GM19438 (cell line): ENCODE measurements at regions not wholly inside any gene's neighbourhood (a gene's known extent, or its start where the extent isn't known, plus 50 kb on each side); places are given as distances from the start of the nearest gene placed in this dataset.

Source experiments
- ATAC-seq: cut with Tn5 transposase; IDR thresholded peaks from one replicate; pipeline ENCODE4 v1.9.1; 2021; ENCODE audit warnings: low read depth; ENCODE audit not compliant: unreplicated experiment

DNA sequence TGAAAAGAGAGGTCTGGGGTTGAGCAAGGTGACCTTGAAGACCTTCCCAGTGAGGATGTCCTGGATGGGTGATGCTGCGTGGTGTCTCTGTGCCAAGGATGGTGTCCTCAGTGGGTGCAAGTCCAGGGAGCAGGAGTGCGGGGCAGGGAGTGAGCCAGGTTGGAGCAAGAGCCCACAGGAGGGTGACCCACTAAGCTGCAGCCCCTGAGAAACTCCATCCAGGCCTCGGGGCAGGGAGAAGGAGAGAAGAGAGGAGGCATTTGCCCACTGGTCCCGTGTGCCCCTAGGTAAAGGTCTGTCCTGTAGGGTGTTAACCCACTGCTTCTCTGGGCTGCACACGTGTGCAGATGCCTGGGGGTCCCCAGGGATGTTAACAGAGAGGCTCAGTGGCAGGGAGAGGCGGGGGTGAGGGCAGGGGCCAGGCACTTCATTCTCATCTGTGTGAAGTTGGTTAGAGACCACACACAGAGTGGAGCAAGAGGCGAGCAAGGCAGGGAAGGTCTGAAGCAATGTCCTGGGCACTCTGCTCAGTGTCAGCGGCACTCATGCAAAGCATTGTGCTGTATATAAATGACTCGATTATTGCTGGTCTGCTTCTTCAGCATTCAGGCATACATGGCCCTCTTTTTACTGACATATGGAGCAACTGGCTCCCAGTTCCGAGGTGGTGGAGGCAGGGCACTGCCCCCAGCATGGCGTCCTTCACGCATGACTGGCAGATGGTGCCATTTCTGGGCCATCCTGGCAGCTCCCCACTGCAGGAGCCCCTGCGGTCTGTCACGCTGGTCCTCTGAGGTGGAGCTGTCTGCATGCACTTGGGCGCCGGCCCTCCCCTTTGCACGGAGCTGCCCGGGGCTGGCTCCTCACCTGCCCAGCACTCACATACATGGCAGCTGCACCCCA lies 117.2 kb upstream of the HS6ST1 start:
- no peak for ATAC-seq

DNA sequence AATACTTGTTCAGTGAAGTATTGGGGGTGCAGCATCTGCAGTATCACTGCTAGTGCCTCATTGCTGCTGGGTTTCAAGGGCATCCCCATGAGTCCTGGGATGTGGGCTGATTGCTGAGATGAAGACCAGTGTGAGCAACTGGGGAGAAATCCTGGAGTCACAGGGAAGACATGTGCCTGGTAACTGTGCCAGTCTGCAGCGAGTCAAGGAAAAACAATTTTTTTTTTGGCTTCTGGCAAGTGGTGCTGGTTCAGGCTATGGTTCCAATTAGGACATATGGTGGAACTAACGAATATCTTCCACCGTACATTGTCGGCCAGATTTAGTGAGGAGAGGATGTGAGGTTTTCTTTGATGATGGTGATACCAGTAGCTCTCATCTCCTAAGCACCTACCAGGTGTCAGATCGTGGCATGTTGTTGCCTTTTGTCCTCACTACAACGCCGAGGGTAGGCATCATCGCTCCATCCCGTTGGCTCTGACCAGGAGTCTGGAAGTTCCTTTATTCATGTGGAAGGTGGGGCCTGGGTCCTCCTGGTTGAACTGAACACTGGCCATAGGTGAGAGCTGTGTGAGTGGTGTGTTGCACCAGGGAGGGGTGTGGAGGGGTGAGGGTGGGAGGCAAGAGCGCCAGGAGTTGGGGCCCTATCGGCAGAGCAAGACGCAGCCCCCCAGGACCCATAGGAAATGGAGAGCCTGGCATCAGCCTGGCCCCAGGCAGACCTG lies 118.0 kb upstream of the HS6ST1 start:
- ATAC-seq: no peak

DNA sequence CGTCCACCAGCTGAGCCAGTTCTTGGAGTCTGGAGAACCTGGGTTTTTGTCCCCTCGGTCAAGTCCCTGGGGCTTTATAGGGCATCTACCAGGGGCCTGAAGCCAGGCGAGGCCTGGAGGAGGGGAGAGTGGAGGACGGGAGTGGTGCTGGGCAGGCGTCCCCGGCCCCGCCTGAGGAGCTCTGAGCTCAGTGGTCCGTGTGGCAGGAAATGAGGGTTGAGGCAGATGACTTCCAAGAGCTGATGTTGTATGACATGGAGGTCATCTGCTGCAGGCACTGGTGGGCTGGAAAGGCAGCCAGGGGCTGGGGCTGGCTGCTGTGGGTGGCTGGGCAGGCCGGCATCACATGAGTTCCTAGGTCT lies 118.5 kb upstream of the HS6ST1 start:
- ATAC-seq: no peak

DNA sequence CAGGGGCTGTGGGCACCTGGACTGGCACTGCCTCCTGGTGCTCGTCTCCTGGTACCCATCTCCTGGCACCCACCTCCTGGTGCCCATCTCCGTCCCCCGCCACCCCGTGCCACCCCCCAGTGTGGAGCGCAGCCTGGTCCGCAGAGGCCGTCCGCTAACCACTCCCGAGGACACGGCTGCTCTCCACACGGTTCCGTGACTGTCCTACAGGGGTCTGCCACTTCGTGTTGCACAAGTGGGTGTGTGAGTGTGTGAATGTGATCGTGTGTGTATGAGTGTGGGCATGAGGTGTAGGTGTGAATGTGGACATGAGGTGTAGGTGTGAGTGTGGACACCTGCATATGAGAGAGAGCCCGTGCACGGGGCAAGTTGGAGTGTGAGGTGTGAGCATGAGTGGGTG lies 119.4 kb upstream of the HS6ST1 start:
- no peak for ATAC-seq

DNA sequence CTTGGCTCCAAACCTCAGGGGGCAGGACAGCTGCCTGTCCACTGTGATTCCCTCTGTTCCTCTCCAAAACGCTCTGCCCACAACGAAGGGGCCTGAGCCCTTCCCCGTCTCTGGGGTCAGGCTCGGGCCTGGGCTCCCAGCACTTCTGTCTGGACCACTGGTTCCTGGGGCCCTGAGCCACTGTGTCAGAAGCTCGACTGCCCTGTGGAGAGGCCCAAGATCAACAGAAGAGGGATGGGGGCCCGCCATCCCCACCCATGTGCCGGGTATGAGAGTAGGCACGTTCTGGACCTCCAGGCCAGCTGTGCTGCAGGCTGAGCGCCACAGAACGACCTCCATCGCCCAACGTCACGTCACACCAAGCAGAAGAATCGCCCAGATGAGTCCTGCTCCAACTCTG lies 119.9 kb upstream of the HS6ST1 start:
- no peak for ATAC-seq

DNA sequence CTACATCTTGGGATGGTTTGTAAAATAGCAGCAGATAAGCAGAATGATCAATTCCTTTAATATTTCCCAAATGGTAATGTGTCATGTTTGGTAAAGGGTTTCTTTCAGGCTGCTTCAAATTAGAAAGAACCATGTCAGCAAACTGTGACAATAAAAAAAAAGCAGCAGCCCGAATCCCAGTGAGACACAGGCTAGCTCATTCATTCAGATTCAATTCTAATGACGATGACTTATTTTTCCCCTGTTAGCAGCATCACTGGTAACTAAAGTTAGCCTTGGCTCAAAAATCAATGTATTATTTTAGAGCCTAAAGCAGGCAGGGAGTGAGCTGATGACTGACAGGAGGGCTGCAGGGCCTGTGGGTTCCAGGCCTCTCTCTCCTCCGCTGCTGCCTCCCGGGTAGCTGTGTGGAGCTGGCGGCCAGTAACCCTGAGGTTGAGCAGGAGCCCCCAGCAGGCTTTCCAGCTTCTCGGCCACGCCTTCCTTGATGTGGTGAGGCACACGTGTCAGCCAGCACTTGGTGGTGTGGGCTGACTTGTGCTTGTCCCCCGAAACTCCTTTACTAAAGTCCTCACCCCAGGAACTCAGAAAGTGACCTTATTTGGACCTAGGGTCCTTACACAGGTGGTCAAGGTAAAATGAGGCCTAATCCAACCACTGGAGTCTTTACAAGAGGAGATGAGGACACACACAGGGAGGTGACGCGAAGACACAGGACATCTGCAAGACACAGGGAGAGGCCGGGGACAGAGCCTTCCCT lies 120.5 kb upstream of the HS6ST1 start:
- ATAC-seq: no peak

DNA sequence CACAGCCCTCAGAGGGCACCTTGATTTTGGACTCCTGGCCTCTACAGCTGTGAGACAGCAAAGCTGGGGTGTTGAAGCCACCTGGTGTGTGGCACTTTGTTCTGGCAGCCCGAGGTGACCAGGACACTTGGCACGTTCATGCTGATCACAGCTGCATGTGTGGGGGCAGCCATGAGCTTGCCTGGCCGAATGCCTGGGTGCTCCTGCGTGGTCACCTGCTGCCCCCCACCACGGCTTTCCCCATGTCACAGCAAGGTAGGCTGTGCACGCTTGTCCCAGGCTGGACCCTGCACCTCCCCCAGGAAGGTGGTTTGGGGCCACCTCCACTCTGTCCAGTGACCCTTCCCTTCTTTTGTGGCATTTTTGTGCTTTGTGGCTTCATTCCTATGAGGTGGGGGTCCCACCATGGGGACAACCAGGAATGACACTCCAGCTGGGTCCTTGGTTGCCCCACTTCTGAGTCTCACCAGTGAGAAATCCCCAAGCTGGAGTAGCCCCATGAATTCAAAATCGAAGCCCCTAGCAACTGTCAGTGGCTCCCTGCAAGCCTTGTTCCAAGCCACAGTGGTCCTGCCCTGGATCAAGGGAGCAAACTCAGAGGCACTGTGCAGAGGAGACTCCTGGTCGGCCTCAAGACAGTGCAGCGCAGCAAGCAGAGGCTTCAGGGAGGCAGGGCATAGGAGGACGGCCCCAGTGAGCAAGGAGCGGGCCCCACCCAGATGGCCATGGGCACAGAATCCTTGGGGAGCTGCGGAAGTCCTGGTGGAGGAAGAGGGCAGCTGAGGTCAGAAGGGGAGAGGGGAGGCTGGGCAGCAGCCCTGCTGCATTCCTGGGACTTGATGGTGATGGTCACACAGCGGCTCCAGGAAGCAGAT lies 121.4 kb upstream of the HS6ST1 start:
- no peak for ATAC-seq

DNA sequence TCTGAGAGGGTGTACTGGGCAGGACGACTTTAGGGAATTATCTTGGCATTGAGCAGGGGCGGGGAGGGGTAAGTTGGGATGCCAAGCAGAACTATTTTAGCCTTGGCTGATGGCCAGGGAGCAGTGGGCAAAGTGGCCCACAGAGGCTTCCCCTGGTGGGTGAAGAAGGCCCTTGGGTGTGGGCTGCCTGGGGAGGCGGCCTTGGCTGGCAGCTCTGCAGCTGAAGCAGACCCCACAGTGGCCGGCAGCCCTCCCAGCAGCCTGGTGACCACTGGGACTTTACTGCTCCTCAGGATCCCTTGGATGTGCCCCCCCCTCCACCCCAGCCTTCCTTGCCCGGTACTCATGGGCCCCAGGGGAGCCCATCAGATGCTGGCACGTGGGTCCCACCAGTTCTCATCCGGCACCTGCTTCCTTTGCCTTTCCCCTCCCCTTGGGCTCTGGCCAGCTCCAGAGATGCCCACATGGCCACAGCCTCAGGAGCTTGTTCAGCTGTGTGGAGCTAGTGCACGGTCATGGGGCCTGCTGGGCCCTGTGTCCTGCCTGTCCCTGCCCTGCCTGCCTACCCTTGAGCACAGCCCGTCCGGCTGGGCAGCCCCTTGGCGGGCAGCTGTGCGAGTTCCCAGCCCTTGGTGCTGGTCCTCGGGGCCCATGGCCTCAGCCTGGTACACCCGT lies 122.1 kb upstream of the HS6ST1 start:
- no peak for ATAC-seq

DNA sequence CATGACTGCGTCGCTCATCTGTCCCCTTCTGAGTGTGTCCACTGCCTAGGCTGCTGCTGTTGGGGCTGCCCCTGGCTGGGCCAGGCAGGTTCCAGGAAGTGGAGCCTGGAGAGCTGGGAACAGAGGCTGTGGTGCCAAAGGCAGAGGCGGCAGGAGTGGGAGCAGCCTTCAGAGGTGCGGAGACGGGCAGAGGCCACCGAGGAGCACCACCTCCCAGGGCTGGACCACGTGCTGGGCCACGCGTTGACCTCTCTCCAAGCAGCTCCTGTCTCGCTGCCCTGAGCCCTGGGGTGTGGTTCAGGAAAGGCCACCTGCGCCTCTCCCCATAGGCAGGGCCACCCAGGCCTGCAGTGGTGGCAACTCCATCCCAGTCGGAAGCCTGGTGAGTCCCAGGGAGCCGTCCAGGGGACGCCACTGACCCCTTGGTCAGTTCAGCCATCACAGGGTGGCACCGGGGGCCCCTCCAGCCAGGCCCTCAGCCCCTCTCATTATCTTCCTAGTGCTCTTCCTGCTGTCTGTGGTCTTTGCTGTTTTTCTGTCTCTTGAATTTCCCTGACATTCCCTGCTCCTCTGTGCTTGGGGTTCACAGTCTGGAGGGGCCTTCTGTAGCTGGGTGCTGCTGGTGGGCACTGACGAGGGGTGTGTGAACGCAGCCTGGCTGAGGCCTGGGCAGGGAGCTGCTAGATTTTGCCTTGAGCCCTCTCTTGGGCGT lies 122.8 kb upstream of the HS6ST1 start:
- no peak for ATAC-seq

DNA sequence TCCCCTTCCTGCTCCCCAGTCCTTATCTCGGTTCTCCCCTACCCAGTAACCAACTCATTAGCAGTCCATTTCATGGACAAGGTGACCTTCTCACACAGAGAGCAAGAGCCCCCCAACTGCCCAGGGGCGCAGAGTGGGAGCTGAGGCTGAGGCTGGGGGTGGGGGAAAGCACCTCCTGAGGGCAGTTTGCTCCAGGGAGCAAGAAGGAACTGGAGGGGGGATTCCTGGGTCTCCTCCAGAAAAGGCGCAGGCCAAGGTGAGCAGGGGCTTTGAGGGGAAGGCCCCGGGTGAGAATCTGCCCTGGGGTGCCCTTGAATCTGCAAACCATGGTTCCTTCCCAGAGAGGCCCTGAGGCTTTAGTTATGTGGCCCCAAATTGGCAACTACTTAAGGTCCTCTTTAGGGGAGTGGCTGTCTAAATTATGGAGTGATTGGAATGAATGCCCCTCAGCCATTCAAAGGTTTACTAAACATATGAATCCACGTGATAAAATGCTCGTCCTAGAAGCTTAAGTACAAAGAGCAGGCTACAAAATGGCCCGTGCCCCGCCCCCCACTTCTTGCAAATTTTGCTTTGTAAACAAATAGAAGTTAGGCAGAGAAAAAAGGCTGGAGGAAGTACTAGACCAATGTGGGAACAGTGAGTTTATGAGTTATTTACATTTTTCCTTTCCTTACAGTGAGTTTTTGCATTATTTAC lies 123.5 kb upstream of the HS6ST1 start:
- no peak for ATAC-seq

DNA sequence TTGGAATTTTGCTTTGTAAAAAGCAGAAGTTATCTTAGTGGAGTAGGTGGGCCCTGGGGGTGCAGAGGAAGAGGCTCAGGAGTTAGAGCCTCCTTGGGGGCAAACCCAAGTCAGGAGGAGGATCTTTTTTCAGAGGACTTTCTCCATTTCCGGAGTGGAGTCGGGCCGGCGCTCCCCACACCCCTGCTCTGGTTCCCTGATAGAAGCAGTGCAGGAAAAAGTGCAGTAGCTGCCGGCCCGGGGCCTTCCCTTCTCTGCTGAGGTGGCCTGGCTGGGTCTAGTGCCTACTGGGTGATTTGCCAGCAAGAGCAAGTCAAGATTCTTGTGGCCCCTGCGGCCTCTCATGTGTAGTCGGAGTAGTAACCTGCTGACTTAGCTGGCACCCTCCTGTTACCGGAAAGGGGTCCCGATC lies 124.2 kb upstream of the HS6ST1 start:
- no peak for ATAC-seq

DNA sequence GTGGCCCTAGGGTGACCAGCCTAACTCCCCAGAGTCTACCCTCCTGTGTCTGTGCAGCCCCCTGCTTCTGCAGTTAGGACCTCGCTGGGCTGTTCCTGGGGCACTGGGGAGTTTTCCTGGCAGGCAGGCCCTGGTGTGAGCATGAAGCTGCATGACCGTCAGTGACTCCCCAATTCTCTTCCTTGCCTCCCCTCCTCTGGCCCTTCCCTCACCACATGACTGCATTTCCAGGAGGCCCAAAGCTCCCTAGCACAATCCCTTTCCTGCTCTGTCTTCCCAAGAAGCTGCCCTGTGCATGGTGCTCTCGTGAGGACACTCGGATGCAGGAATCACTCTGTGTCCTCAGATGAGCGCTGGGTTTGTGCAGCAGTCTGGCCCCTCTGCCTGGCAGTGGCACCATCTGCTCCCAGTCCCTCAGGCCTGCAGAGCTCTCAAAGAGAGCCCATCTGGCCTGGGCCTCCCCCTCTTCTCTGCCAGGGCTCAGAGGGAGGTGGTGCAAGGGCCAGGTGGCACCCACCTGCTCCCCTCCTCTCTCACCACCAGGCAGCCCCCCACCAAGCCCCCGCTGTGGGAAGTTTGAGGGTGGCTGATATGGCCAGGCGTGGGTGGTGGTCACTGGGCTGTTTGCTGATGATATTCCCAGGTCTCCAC lies 125.6 kb upstream of the HS6ST1 start:
- ATAC-seq: no peak

DNA sequence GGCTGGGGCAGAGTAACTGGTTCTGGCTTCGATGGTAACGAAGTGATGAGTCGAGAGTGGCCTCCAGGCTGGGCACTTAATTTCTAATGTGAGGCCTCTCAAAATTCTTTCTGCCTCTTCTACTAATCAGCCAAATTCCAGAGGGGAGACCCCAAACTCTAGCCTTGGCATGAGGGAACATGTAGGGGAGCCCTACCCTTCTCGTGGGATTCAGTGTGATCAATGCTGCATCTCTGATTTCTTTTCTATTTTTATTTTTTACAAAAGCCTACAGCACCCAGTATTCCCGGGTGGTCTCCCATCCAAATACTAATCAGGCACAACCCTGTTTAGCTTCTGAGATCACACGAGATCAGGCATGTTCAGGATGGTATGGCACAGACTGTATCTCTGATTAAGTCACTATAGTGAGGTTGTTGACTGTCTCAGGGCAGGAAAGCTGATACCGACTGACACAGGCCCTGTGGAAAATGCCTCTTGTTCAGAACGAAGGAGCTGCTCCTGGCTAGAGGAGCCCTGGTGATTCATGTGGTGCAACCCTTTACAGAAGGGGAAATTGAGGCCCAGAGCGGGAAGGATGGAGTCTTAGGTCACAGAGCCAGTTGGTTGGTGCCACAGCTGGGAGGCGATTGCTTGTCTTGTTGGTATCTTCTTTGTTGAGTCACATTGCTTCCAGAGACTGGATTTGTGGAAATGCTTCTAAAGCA lies 126.3 kb upstream of the HS6ST1 start:
- ATAC-seq: no peak

DNA sequence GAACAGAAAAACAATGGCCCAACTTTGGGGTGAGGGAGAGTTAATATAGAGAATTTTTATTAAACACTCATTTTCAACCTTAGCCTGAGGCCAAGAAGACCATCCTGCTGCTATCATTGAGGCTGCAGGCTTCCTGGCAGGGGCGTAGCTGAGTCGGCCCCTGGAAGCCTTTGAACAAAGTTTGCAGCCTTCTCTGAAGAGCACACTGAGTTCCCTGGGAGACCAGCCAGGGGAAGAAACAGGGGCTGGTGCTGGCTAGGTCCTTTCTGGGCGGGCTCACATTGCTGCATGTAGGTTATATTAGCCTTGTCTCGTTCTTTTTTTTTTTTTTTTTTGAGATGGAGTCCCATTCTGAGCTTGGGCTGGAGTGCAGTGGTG lies 126.8 kb upstream of the HS6ST1 start:
- ATAC-seq: no peak

DNA sequence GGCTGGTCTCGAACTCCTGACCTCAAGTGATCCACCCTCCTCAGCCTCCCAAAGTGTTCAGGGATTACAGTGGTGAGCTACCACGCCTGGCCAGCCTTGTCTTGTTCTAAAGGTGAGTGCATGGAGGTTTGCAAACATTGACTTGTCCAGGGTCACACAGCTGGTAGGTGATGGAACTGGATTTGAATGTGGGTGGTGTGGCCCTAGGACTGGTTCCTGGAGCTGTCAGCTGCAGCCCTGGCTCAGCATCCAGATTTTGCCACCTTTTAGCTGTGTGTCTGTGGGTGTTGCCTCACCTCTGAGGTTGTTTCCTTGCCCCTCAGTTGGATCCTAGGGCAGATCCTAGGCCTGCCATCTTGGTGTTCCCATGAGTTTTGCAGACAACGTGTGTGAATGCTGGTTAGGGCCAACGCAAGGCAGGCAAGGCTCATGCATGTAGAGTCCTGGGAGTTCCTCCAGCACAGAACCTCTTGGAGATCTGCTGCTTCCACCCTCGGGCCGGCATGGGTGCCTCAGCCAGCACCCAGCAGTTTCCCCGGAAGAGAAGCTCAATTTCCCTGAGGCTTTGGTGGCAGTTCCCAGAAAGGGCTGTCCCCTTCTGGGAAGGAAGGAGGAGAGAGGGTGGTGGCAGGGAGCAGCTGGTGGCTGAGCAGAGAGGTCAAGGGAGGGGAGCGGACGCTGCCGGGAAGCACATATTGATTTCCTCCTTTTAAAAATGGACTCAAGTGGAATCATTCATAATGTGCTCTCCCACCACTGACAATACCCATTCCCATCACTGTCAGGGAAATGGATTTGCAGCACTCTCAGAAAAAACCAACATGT lies 127.6 kb upstream of the HS6ST1 start:
- no peak for ATAC-seq

DNA sequence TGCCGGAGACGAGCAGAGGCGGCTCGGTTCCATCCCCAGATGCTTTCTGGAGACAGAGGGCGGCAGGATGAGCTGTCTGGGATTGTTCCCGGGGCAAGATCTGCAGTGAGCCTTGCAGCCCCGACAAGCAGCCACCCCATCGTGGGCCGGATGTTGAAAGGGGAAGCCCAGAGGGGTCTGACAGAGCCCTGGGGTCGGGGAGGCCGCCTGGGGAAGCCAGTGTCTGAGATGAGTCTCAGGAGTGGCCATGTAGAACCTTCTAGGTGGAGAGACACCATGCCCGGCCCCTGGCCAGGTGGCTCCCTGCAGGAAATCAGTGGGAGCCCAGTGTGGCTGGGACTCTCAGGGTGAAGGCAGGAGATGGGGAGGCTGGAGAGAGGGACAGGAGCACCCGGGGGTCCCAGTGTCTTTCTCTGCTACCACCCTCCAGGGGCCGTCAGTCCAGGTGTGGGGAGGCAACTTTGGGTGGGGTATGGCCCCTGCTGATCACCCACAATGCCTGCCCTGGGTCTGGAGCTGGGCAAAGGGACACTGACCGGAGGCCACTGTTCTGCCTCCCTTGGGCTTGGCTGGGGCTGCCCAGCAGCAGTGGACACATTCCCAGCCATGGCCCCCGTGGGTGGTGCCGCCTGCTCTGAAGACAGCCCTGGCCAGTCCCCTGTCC lies 128.3 kb upstream of the HS6ST1 start:
- no peak for ATAC-seq
